H1 (cell line): ENCODE measurements at regions not wholly inside any gene's neighbourhood (a gene's known extent, or its start where the extent isn't known, plus 50 kb on each side); places are given as distances from the start of the nearest gene placed in this dataset.

Experiments
- CTCF ChIA-PET: fragments of 300-600 bp; sonication (Branson Sonifier 250); formaldehyde crosslinking; loops from one replicate; lab custom pipeline; 2021; ENCODE audit not compliant: partially characterized antibody; lab: Charles Lee
- POLR2A ChIA-PET: fragments of 300-600 bp; sonication (Branson Sonifier 250); formaldehyde crosslinking; loops from one replicate; lab custom pipeline; 2021; ENCODE audit warnings: inconsistent platforms; ENCODE audit not compliant: partially characterized antibody; lab: Charles Lee
- DNase-seq, 2 experiments: peaks; one replicate each; pipeline versions ENCODE4 v3.0.0 to v3.0.0-alpha.2; 2010 to 2022; ENCODE audit warnings: low spot score in 2 of 2, low read depth in 1 of 2, mixed read lengths in 1 of 2
- FAIRE-seq: peaks from 2 replicates; lab custom pipeline; 2011; peaks lifted over from hg19 to GRCh38; lab: Jason Lieb, UNC
- H2AFZ ChIP-seq: 2 replicates; pipeline ENCODE4 v1.8.1; 2012; ENCODE audit warnings: low read length, inconsistent platforms
- H2AK5ac ChIP-seq: 2 replicates; pipeline ENCODE4 v1.6.1; 2013; ENCODE audit warnings: low read depth, low read length
- H2BK120ac ChIP-seq: replicated peaks from 2 replicates; pipeline ENCODE3; 2013; ENCODE audit warnings: low read depth, low read length, inconsistent platforms
- H2BK12ac ChIP-seq: 2 replicates; pipeline ENCODE4 v1.6.1; 2013; ENCODE audit warnings: low read depth, low read length
- H2BK15ac ChIP-seq: 2 replicates; pipeline ENCODE4 v1.6.1; 2013; ENCODE audit warnings: low read length
- H2BK20ac ChIP-seq: 2 replicates; pipeline ENCODE4 v1.6.1; 2013; ENCODE audit warnings: low read length
- H2BK5ac ChIP-seq: 2 replicates; pipeline ENCODE4 v1.6.1; 2013; ENCODE audit warnings: low read depth, low read length
- H3K14ac ChIP-seq: 2 replicates; pipeline ENCODE4 v1.6.1; 2013; ENCODE audit warnings: inconsistent platforms; ENCODE audit not compliant: insufficient read length
- H3K18ac ChIP-seq: 2 replicates; pipeline ENCODE4 v1.6.1; 2013; ENCODE audit warnings: low read length; ENCODE audit errors: extremely low read depth
- H3K23ac ChIP-seq: 2 replicates; pipeline ENCODE4 v1.6.1; 2013; ENCODE audit warnings: inconsistent platforms; ENCODE audit not compliant: insufficient read length
- H3K23me2 ChIP-seq: 2 replicates; pipeline ENCODE4 v1.6.1; 2013; ENCODE audit warnings: low read depth, low read length
- H3K27ac ChIP-seq: 2 replicates; pipeline ENCODE4 v1.6.1; 2011; ENCODE audit warnings: low read depth, low read length, inconsistent platforms
- H3K27me3 ChIP-seq, 4 experiments: replicated peaks in 1 of 4; 1 replicate in 1 of 4; 2 replicates in 3 of 4; pipeline versions ENCODE4 v1.6.1 to v1.8.1; 2011 to 2013; ENCODE audit warnings: low read length in 3 of 4, mild to moderate bottlenecking in 3 of 4, inconsistent platforms in 2 of 4, mixed read lengths in 2 of 4, moderate library complexity in 1 of 4; ENCODE audit not compliant: control insufficient read depth in 3 of 4, insufficient read depth in 3 of 4; ENCODE audit errors: extremely low read depth in 1 of 4
- H3K36me3 ChIP-seq, 4 experiments: 2 replicates each; pipeline versions ENCODE4 v1.6.1 to v1.8.1; 2011 to 2013; ENCODE audit warnings: mild to moderate bottlenecking in 4 of 4, low read length in 3 of 4, moderate library complexity in 2 of 4, control low read depth in 1 of 4, inconsistent platforms in 1 of 4; ENCODE audit not compliant: insufficient read depth in 4 of 4, control insufficient read depth in 2 of 4
- H3K4ac ChIP-seq: replicated peaks from 2 replicates; pipeline ENCODE3; 2013; ENCODE audit warnings: low read length, low read depth, mixed read lengths, inconsistent platforms; ENCODE audit not compliant: insufficient read length
- H3K4me1 ChIP-seq, 4 experiments: replicated peaks in 1 of 4; 1 replicate in 1 of 4; 2 replicates in 3 of 4; pipeline versions ENCODE4 v1.6.1 to v1.8.1; 2011 to 2013; ENCODE audit warnings: low read length in 3 of 4, inconsistent platforms in 2 of 4, mixed read lengths in 1 of 4; ENCODE audit not compliant: insufficient read depth in 4 of 4, control insufficient read depth in 3 of 4
- H3K4me2 ChIP-seq, 2 experiments: 2 replicates each; pipeline versions ENCODE4 v1.6.1 to v1.8.1; 2011 to 2013; ENCODE audit warnings: low read depth in 2 of 2, low read length in 2 of 2, control low read depth in 1 of 2, inconsistent platforms in 1 of 2, mild to moderate bottlenecking in 1 of 2; ENCODE audit not compliant: insufficient read depth in 1 of 2
- H3K4me3 ChIP-seq, 4 experiments: fragments of 200-600, 300-600 bp in 1 of 4; sonication (generic), shearing (Covaris generic), sonication (Bioruptor Twin) in 1 of 4; 2 replicates each; pipeline versions ENCODE4 v1.5.1 to v1.8.1; 2011 to 2016; ENCODE audit warnings: low read length in 4 of 4, low read depth in 3 of 4, control low read depth in 2 of 4, inconsistent platforms in 2 of 4, mild to moderate bottlenecking in 2 of 4, mixed read lengths in 1 of 4, moderate library complexity in 1 of 4; ENCODE audit not compliant: insufficient read depth in 2 of 4; ENCODE audit errors: extremely low read depth in 1 of 4
- H3K56ac ChIP-seq: replicated peaks from 2 replicates; pipeline ENCODE3; 2013; ENCODE audit warnings: low read depth, mild to moderate bottlenecking, mixed read lengths, low read length, inconsistent platforms; ENCODE audit not compliant: insufficient read length
- H3K79me1 ChIP-seq: 2 replicates; pipeline ENCODE4 v1.6.1; 2013; ENCODE audit warnings: low read depth, low read length, control low read depth
- H3K79me2 ChIP-seq, 2 experiments: 2 replicates each; pipeline versions ENCODE4 v1.6.1 to v1.8.1; 2012 to 2013; ENCODE audit warnings: low read length in 2 of 2, mild to moderate bottlenecking in 2 of 2, inconsistent platforms in 1 of 2; ENCODE audit not compliant: insufficient read depth in 2 of 2, control insufficient read depth in 1 of 2
- H3K9ac ChIP-seq, 4 experiments: replicated peaks in 1 of 4; 1 replicate in 1 of 4; 2 replicates in 3 of 4; pipeline versions ENCODE4 v1.6.1 to v1.8.1; 2011 to 2013; ENCODE audit warnings: low read depth in 3 of 4, low read length in 3 of 4, control low read depth in 2 of 4, mild to moderate bottlenecking in 2 of 4, moderate library complexity in 2 of 4, inconsistent platforms in 1 of 4; ENCODE audit errors: extremely low read depth in 1 of 4
- H3K9me3 ChIP-seq, 2 experiments: 2 replicates each; pipeline versions ENCODE4 v1.6.1 to v1.8.1; 2012 to 2013; ENCODE audit warnings: mild to moderate bottlenecking in 2 of 2, moderate library complexity in 2 of 2, control low read depth in 1 of 2, inconsistent platforms in 1 of 2, low read depth in 1 of 2, low read length in 1 of 2, mixed read lengths in 1 of 2; ENCODE audit not compliant: insufficient read depth in 2 of 2
- H4K20me1 ChIP-seq, 2 experiments: replicated peaks in 1 of 2; 2 replicates each; pipeline versions ENCODE3 to v1.8.1; 2011 to 2013; ENCODE audit warnings: inconsistent platforms in 2 of 2, low read length in 2 of 2, mild to moderate bottlenecking in 1 of 2; ENCODE audit not compliant: insufficient read depth in 2 of 2, control insufficient read depth in 1 of 2
- H4K5ac ChIP-seq: 2 replicates; pipeline ENCODE4 v1.6.1; 2013; ENCODE audit warnings: low read length, low read depth, mixed read lengths, inconsistent platforms; ENCODE audit not compliant: insufficient read length
- H4K8ac ChIP-seq: 2 replicates; pipeline ENCODE4 v1.8.0; 2013; ENCODE audit warnings: mild to moderate bottlenecking, moderate library complexity, low read length, inconsistent platforms; ENCODE audit not compliant: insufficient read depth; ENCODE audit errors: extremely low read depth
- H4K91ac ChIP-seq: replicated peaks from 2 replicates; pipeline ENCODE3; 2013; ENCODE audit warnings: low read length, mixed read lengths, inconsistent platforms; ENCODE audit not compliant: insufficient read length
- CTBP2 ChIP-seq: IDR thresholded peaks from 2 replicates; pipeline ENCODE4 v1.7.0; 2011; ENCODE audit warnings: borderline replicate concordance, mild to moderate bottlenecking, moderate library complexity, mixed read lengths, low read length; ENCODE audit not compliant: insufficient read depth, insufficient read length
- HDAC6 ChIP-seq: IDR thresholded peaks from one replicate; pipeline ENCODE4 v1.7.1; 2012; ENCODE audit warnings: low read depth, mild to moderate bottlenecking, inconsistent platforms, low read length, moderate library complexity
- RNF2 ChIP-seq: fragments of 200-900, 300-1000 bp; sonication (generic); IDR thresholded peaks from 2 replicates; pipeline ENCODE4 v1.7.1; 2016; ENCODE audit warnings: borderline replicate concordance, low read depth, mild to moderate bottlenecking, antibody characterized with exemption, low read length; ENCODE audit not compliant: poor library complexity, severe bottlenecking; ENCODE audit errors: missing control alignments
- SIRT6 ChIP-seq: IDR thresholded peaks from one replicate; pipeline ENCODE4 v1.7.1; 2012; ENCODE audit warnings: low read length, inconsistent platforms
- SIX5 ChIP-seq: IDR thresholded peaks from 2 replicates; pipeline ENCODE4 v1.6.1; 2011; ENCODE audit warnings: mild to moderate bottlenecking, low read depth, low read length
- ZNF274 ChIP-seq: IDR thresholded peaks from 2 replicates; pipeline ENCODE4 v1.7.0; 2012; ENCODE audit warnings: low read length, borderline replicate concordance; ENCODE audit errors: extremely low read depth
- WGBS, 2 experiments: shearing (Covaris generic) in 1 of 2; methylation state at CpG; one replicate each; pipeline versions ENCODE4 v1.1.6 to v1.1.7; 2013 to 2015; ENCODE audit warnings: low lambda C conversion rate in 2 of 2, mixed read lengths in 2 of 2, inconsistent platforms in 1 of 2, low coverage in 1 of 2, missing lambda C conversion rate in 1 of 2; ENCODE audit not compliant: insufficient replicate concordance in 2 of 2, insufficient coverage in 1 of 2, insufficient read length in 1 of 2; ENCODE audit errors: extremely low coverage in 1 of 2, missing lambda C conversion rate in 1 of 2; 5-methylcytosine and 5-hydroxymethylcytosine counted together

GRCh38 chr20:57049296-57049695, 217.1 kb downstream of the BMP7 start:
- ChIA-PET POLR2A (no interaction called here), CTCF (interaction anchor here (0.6 to 2.5 kb wide), 5 partner anchors 8 to 54 kb away, joined by 3 to 9 read pairs (median 3); no protein-coding TSS in a partner anchor)
- Histone ChIP-seq H3K27ac (no peak overlapping the region), H3K4me3 (no peak overlapping the region), H3K18ac (no peak overlapping the region), H4K91ac (no peak overlapping the region), H4K20me1 (no peaks in the 10 kb centered on the region), H2AFZ (no peak overlapping the region), H3K27me3 (no peaks in the 10 kb centered on the region), H3K9ac (no peak overlapping the region), H3K4me2 (no peak overlapping the region), H2BK20ac (no peak overlapping the region), H4K5ac (no peak overlapping the region), H2AK5ac (no peak overlapping the region), H3K56ac (no peak overlapping the region), H3K23ac (no peak overlapping the region), H3K4me1 (peaks cover 0 to 3% (median 1%) of the 10 kb centered on the region in 4 experiments; a peak in 5 of 7 replicates), H3K9me3 (no peaks in the 10 kb centered on the region), H2BK12ac (no peak overlapping the region), H4K8ac (no peak overlapping the region), H2BK5ac (no peak overlapping the region), H3K14ac (no peak overlapping the region), H3K79me1 (no peaks in the 10 kb centered on the region), H2BK120ac (no peak overlapping the region), H3K23me2 (no peaks in the 10 kb centered on the region), H3K36me3 (no peaks in the 10 kb centered on the region), H3K4ac (no peak overlapping the region), H3K79me2 (no peaks in the 10 kb centered on the region), H2BK15ac (no peak overlapping the region)
- WGBS, 2 experiments: 89% methylated on average over 10 of the region's 10 CpGs; no CpG with 5 or more reads in 1 of the 2 experiments
- FAIRE-seq: no peak
- no peak for TF ChIP-seq HDAC6
- no peak for TF ChIP-seq CTBP2
- no peak for TF ChIP-seq RNF2
- TF ChIP-seq SIX5: no peak
- TF ChIP-seq SIRT6: no peak
- TF ChIP-seq ZNF274: no peak
- no peak for DNase-seq
